Panc1 (cell line): ENCODE measurements at regions not wholly inside any gene's neighbourhood (a gene's known extent, or its start where the extent isn't known, plus 50 kb on each side); places are given as distances from the start of the nearest gene placed in this dataset.

ENCODE experiments used
- ATAC-seq: fragments of 200-7000 bp; cut with Tn5 transposase; 2 replicates; pipeline ENCODE4 v1.9.1; 2020; ENCODE audit warnings: mild to moderate bottlenecking, moderate library complexity
- BruUV-seq: library from RNA; stranded (reverse); fragments of 400-500 nt; replicated peaks from 2 replicates; lab custom pipeline; 2021; lab: Mats Ljungman, UMichigan
- CTCF ChIA-PET: fragments of 300-600 bp; sonication (Branson Sonifier 250); formaldehyde crosslinking; loops from one replicate; lab custom pipeline; 2022; ENCODE audit warnings: antibody characterized with exemption; lab: Charles Lee
- POLR2A ChIA-PET: fragments of 300-600 bp; sonication (Branson Sonifier 250); formaldehyde crosslinking; loops from one replicate; lab custom pipeline; 2022; ENCODE audit warnings: antibody characterized with exemption; lab: Charles Lee
- DNase-seq: peaks from one replicate; pipeline ENCODE4 v3.0.0-alpha.2; 2010; ENCODE audit warnings: low read depth, low spot score
- H3K27ac ChIP-seq: 2 replicates; pipeline ENCODE4 v1.5.1; 2011; ENCODE audit warnings: mild to moderate bottlenecking, low read length, inconsistent platforms
- H3K27me3 ChIP-seq: fragments of 200-500 bp; sonication (Bioruptor generic); 2 replicates; pipeline ENCODE4 v1.6.0; 2014; ENCODE audit warnings: low read length, inconsistent platforms; ENCODE audit not compliant: control insufficient read depth, insufficient read depth
- H3K36me3 ChIP-seq: fragments of 200-500 bp; sonication (Bioruptor generic); 2 replicates; pipeline ENCODE4 v1.5.1; 2014; ENCODE audit warnings: inconsistent platforms, mild to moderate bottlenecking, low read length, moderate library complexity; ENCODE audit not compliant: control insufficient read depth, insufficient read depth
- H3K4me1 ChIP-seq: 2 replicates; pipeline ENCODE4 v1.5.1; 2011; ENCODE audit warnings: inconsistent platforms, mild to moderate bottlenecking, low read length, moderate library complexity; ENCODE audit not compliant: control insufficient read depth, insufficient read depth
- H3K4me3 ChIP-seq, 2 experiments: 2 replicates each; pipeline ENCODE4 v1.5.1; 2011 to 2012; ENCODE audit warnings: low read depth in 2 of 2, low read length in 2 of 2, mild to moderate bottlenecking in 2 of 2, inconsistent platforms in 1 of 2, moderate library complexity in 1 of 2
- H3K9me3 ChIP-seq: fragments of 200-500 bp; sonication (Bioruptor generic); 2 replicates; pipeline ENCODE4 v1.5.1; 2014; ENCODE audit warnings: low read depth, mild to moderate bottlenecking, inconsistent platforms, low read length, moderate library complexity; ENCODE audit not compliant: control insufficient read depth, insufficient read depth
- POLR2AphosphoS5 ChIP-seq: IDR thresholded peaks from 2 replicates; pipeline ENCODE4 v1.6.1; 2012; ENCODE audit warnings: mild to moderate bottlenecking, low read depth, low read length, moderate library complexity
- SIN3A ChIP-seq: IDR thresholded peaks from 2 replicates; pipeline ENCODE4 v1.6.1; 2012; ENCODE audit warnings: low read depth, mild to moderate bottlenecking, low read length, moderate library complexity, borderline replicate concordance; ENCODE audit not compliant: insufficient read depth
- TCF7L2 ChIP-seq: IDR thresholded peaks from 2 replicates; pipeline ENCODE4 v1.6.1; 2011; ENCODE audit warnings: mild to moderate bottlenecking, low read depth, low read length, inconsistent platforms
- in situ Hi-C: cut with HindIII; loops from 2 replicates; pipeline ENCODE4 v1.10.0; 2016; ENCODE audit warnings: low sequenced_read_pairs, low pct_unique_long_range_greater_than_20kb
- intact Hi-C: fragments of 100-400 bp; cut with micrococcal nuclease; formaldehyde crosslinking; loops from one replicate; pipeline ENCODE4 v1.10.0; 2022; ENCODE audit not compliant: unreplicated experiment
- TF ChIP-seq, protein P1 (sequence below), 2 experiments: IDR thresholded peaks; 2 replicates each; pipeline ENCODE4 v1.6.1; 2011 to 2012; ENCODE audit warnings: low read depth in 2 of 2, control low read depth in 1 of 2, low read length in 1 of 2, mild to moderate bottlenecking in 1 of 2, moderate library complexity in 1 of 2; ENCODE audit not compliant: insufficient read depth in 1 of 2
- TF ChIP-seq, protein P2 (sequence below): fragments of 450-650 bp; IDR thresholded peaks from 2 replicates; pipeline ENCODE4 v1.5.1; 2017; ENCODE audit warnings: mild to moderate bottlenecking

DNA sequence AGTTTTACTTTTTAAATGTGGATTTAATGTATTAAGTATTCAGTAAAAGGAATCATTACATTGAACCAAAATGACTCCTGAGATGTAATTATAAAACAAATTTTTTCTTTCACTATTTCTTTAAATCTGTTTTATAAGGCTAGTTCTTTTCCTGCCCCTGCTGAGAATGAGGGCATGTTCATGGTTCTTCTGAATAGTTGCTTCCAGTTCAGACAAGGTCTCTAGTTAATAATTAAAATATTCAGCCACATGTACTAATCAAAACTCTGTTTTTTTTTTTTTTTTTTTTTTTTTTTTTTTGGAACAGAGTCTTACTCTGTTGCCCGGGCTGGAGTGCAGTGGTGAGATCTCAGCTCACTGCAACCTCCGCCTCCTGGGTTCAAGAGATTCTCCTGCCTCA, 321.2 kb downstream of the DNAJB9 start:
- ChIA-PET POLR2A (no interaction called here), CTCF (interaction anchor here (0.6 kb wide), 1 partner anchor 48 kb away, joined by 3 read pairs; no protein-coding TSS in a partner anchor)
- no peak for TF ChIP-seq SIN3A
- TF ChIP-seq, protein P1, sequence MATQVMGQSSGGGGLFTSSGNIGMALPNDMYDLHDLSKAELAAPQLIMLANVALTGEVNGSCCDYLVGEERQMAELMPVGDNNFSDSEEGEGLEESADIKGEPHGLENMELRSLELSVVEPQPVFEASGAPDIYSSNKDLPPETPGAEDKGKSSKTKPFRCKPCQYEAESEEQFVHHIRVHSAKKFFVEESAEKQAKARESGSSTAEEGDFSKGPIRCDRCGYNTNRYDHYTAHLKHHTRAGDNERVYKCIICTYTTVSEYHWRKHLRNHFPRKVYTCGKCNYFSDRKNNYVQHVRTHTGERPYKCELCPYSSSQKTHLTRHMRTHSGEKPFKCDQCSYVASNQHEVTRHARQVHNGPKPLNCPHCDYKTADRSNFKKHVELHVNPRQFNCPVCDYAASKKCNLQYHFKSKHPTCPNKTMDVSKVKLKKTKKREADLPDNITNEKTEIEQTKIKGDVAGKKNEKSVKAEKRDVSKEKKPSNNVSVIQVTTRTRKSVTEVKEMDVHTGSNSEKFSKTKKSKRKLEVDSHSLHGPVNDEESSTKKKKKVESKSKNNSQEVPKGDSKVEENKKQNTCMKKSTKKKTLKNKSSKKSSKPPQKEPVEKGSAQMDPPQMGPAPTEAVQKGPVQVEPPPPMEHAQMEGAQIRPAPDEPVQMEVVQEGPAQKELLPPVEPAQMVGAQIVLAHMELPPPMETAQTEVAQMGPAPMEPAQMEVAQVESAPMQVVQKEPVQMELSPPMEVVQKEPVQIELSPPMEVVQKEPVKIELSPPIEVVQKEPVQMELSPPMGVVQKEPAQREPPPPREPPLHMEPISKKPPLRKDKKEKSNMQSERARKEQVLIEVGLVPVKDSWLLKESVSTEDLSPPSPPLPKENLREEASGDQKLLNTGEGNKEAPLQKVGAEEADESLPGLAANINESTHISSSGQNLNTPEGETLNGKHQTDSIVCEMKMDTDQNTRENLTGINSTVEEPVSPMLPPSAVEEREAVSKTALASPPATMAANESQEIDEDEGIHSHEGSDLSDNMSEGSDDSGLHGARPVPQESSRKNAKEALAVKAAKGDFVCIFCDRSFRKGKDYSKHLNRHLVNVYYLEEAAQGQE (IDR thresholded peaks at IDR 0.05; ENCODE audit: insufficient read depth in 1 of 2, low read depth in 2 of 2, low read length in 1 of 2), result no peak
- TF ChIP-seq, protein P2, sequence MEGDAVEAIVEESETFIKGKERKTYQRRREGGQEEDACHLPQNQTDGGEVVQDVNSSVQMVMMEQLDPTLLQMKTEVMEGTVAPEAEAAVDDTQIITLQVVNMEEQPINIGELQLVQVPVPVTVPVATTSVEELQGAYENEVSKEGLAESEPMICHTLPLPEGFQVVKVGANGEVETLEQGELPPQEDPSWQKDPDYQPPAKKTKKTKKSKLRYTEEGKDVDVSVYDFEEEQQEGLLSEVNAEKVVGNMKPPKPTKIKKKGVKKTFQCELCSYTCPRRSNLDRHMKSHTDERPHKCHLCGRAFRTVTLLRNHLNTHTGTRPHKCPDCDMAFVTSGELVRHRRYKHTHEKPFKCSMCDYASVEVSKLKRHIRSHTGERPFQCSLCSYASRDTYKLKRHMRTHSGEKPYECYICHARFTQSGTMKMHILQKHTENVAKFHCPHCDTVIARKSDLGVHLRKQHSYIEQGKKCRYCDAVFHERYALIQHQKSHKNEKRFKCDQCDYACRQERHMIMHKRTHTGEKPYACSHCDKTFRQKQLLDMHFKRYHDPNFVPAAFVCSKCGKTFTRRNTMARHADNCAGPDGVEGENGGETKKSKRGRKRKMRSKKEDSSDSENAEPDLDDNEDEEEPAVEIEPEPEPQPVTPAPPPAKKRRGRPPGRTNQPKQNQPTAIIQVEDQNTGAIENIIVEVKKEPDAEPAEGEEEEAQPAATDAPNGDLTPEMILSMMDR, result no peak
- TF ChIP-seq POLR2AphosphoS5, result no peak
- TF ChIP-seq TCF7L2, result no peak
- H3K27me3 ChIP-seq, result no peaks in the 10 kb centered on the region
- H3K27ac ChIP-seq, result no peak overlapping the region
- H3K4me3 ChIP-seq, result no peak overlapping the region
- intact Hi-C loops, result no loop called here
- no peaks in the 10 kb centered on the region for H3K4me1 ChIP-seq
- in situ Hi-C loops, result no loop called here
- DNase-seq (no peak), ATAC-seq (no peak)
- no peaks in the 10 kb centered on the region for H3K36me3 ChIP-seq
- no TSS peak for BruUV-seq
- no peaks in the 10 kb centered on the region for H3K9me3 ChIP-seq

DNA sequence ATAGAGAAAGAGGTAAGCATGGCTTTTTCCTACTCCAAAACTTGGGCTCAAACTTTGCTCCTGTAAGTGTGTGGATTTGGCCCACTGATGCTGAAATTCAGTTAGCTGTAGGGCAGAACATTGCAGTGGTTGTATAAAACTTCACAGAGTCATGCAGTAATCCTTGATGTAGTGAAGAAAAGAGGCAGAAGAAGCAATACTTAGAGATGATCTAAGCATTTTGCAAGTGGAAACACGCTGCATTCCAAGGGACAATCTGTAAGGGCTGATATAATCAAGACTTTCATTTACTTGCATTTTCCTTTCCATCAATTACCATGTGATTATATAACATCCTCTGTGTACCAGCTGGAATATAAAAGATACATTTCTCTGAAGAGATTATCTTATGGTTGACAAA, 338.8 kb downstream of the DNAJB9 start:
- intact Hi-C loops, result no loop called here
- POLR2A ChIA-PET, result no interaction called here
- Histone ChIP-seq H3K36me3 (no peaks in the 10 kb centered on the region), H3K4me1 (no peaks in the 10 kb centered on the region), H3K9me3 (no peaks in the 10 kb centered on the region), H3K4me3 (no peak overlapping the region), H3K27ac (no peak overlapping the region), H3K27me3 (no peaks in the 10 kb centered on the region)
- in situ Hi-C loops, result no loop called here
- BruUV-seq, result no TSS peak
- no peak for ATAC-seq
- TF ChIP-seq TCF7L2 (no peak), POLR2AphosphoS5 (no peak), SIN3A (no peak)
- TF ChIP-seq, protein P2, result no peak
- TF ChIP-seq, protein P1 (IDR thresholded peaks at IDR 0.05; ENCODE audit: insufficient read depth in 1 of 2, low read depth in 2 of 2, low read length in 1 of 2), result no peak
- CTCF ChIA-PET, result no interaction called here
- no peak for DNase-seq
